ENCODE measurements at regions not wholly inside any gene's neighbourhood (a gene's known extent, or its start where the extent isn't known, plus 50 kb on each side); places are given as distances from the start of the nearest gene placed in this dataset.
A peak's percentile ranks its signal among the peaks of the same experiment; 100 is the strongest.

DNA sequence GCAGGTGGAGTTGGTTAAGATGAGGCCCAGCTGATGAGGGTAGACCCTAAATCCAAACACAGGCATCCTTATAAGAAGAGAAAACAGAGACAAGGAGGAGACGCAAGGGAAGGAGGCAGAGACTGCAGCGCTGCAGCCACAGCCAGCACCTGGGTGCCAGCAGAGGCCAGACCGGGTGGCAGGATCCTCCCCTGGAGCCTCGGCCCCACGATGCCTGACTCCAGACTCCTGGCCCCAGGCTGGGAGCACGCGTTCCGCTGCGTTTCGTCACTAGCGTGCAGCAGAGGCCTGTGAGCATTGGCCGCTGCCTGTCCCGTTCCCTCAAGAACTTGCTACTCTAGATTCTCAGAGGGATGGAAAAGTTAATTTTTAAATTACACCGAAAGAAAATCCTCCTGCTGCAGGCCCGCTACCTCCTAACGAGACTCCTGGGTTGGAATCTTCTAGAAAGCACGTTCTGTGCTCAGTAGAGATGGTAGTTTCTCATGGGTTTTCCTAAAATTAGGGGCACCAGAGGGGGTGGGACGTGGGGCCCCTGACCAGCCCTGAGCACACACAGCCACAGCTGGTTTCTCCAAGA is 57.7 kb upstream of the FBRSL1 start:
- peak overlapping the region; percentile 75 for H3K27ac ChIP-seq (ENCODE audit: low read length)
- H3K27me3 ChIP-seq (ENCODE audit: control insufficient read depth, insufficient read depth, low read length): peaks cover 8% of the 10 kb centered on the region
- no peak overlapping the region for H3K4me3 ChIP-seq (ENCODE audit: low read length)
- 33% methylated on average over 7 of the region's 18 CpGs for WGBS (ENCODE audit: insufficient coverage)
- peaks cover 12% of the 10 kb centered on the region for H3K9me3 ChIP-seq (replicated peaks; ENCODE audit: control insufficient read depth, low read depth, low read length)
- peaks cover 75% of the 10 kb centered on the region for H3K4me1 ChIP-seq (ENCODE audit: control insufficient read depth, insufficient read depth, low read length)
- DNase-seq: peak; percentile 75
- H3K36me3 ChIP-seq (ENCODE audit: control insufficient read depth, insufficient read depth, low read length): no peaks in the 10 kb centered on the region

DNA sequence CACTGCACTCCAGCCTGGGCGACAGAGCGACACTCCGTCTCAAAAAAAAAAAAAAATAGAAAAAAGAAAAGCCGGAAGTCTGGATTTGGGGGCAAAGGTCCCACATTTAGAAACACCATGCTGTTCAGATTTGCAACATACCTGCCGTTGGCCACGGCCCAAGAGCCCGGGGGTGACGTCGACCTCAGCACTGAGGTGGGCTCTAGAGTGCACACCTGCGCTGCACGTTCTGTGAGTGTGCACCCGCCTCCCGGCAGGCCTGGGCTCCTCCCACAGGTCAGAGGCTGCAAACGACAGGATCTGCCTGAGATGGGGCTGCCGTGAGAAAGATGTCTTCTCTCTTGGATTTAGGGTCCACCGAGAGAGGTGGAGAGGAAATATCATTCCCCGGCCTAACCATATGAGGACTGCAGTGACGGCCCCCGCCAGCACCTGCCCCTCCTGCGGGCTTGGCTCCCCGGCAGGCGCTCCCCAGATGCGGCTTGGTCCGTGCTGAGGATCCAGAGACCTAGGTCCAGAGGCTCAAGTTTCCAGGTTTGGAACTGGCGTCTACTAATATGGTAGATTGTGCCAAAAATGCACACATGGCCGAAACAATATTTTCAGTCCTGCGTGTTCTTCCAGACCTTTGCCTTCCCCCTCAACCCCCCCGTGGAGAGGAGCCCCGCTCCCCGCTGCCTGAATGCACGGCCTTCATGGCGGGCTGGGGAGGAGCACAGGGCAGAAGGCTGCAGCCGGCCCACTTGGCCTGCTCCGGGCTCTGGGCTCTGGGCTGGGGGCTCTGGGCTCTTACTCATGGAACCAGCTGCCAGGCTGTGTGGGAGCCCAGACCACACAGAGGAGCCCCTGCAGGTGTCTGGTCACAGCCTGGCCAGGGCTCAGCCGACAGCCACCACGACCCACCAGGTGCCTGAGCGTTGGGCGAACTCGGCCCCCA is 58.8 kb upstream of the FBRSL1 start:
- peak; percentile 90 for DNase-seq
- H3K4me1 ChIP-seq (ENCODE audit: control insufficient read depth, insufficient read depth, low read length): peaks cover 74% of the 10 kb centered on the region
- WGBS (ENCODE audit: insufficient coverage): 20% methylated on average over 26 of the region's 39 CpGs

DNA sequence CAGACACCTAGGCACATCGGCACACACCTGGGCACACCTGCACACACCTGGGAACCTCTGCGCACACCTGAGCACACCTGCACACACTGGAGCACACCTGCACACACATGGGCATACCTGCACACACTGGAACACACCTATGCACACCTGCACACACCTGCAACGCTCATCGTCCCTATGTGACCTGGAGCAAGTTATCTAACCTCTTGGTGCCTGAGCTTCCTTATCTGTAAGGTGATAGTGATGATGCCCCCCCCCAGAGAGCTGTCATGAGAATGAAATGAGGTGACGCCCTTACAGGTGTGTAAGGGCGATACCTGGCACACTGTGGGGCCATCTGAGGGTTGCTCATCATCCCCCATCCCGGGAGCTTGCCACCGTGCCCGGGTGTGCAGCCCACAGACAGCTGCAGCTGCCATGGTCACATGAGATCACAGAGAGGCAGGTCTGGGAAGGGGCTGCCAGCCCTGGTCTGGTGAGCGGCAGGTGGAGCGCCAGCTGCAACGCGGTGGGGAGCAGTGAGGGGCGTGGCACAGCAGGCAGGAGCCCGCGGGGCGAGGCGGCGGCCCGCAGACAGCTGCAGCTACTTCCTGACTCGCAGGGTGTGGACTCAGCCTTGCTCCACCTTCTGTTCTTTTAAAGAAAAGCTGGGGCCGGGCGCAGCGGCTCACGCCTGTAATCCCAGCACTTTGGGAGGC is 59.9 kb upstream of the FBRSL1 start:
- Histone ChIP-seq H3K27ac (ENCODE audit: low read length) (peak overlapping the region; percentile 63), H3K4me1 (ENCODE audit: control insufficient read depth, insufficient read depth, low read length) (peaks cover 74% of the 10 kb centered on the region), H3K4me3 (ENCODE audit: low read length) (no peak overlapping the region), H3K9me3 (replicated peaks; ENCODE audit: control insufficient read depth, low read depth, low read length) (peaks cover 3% of the 10 kb centered on the region), H3K36me3 (ENCODE audit: control insufficient read depth, insufficient read depth, low read length) (no peaks in the 10 kb centered on the region), H3K27me3 (ENCODE audit: control insufficient read depth, insufficient read depth, low read length) (peaks cover 15% of the 10 kb centered on the region)
- DNase-seq: peak; percentile 89
- 7% methylated on average over 17 of the region's 25 CpGs for WGBS (ENCODE audit: insufficient coverage)

More for the DNA sequence above, 58.8 kb upstream of the FBRSL1 start:
- H3K36me3 ChIP-seq (ENCODE audit: control insufficient read depth, insufficient read depth, low read length): no peaks in the 10 kb centered on the region
- peaks cover 7% of the 10 kb centered on the region for H3K9me3 ChIP-seq (replicated peaks; ENCODE audit: control insufficient read depth, low read depth, low read length)
- no peak overlapping the region for H3K4me3 ChIP-seq (ENCODE audit: low read length)
- peak overlapping the region; percentile 75 for H3K27ac ChIP-seq (ENCODE audit: low read length)
- H3K27me3 ChIP-seq (ENCODE audit: control insufficient read depth, insufficient read depth, low read length): peaks cover 8% of the 10 kb centered on the region

DNA sequence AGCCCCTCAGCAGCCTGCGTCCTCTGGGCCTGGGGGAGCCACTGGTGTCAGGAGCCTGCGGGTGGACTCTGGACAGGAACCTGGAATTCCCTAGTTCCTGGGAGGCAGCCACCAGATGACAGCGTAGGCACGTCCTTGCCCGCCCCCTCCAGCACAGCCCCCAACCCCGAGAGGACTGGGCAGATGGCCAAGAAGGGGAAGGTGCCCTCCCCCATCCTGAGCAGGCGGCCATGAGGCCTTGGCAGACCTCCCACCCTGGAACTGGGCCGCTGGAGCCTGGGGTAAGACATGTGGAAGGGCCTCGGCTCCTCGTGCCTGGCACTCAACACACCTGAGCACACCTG is 60.4 kb upstream of the FBRSL1 start:
- Histone ChIP-seq H3K36me3 (ENCODE audit: control insufficient read depth, insufficient read depth, low read length) (no peaks in the 10 kb centered on the region), H3K27me3 (ENCODE audit: control insufficient read depth, insufficient read depth, low read length) (peaks cover 17% of the 10 kb centered on the region), H3K27ac (ENCODE audit: low read length) (peak overlapping the region; percentile 63), H3K4me3 (ENCODE audit: low read length) (no peak overlapping the region), H3K9me3 (replicated peaks; ENCODE audit: control insufficient read depth, low read depth, low read length) (peaks cover 3% of the 10 kb centered on the region), H3K4me1 (ENCODE audit: control insufficient read depth, insufficient read depth, low read length) (peaks cover 76% of the 10 kb centered on the region)
- peak; percentile 77 for DNase-seq
- 8% methylated on average over 6 of the region's 10 CpGs for WGBS (ENCODE audit: insufficient coverage)

DNA sequence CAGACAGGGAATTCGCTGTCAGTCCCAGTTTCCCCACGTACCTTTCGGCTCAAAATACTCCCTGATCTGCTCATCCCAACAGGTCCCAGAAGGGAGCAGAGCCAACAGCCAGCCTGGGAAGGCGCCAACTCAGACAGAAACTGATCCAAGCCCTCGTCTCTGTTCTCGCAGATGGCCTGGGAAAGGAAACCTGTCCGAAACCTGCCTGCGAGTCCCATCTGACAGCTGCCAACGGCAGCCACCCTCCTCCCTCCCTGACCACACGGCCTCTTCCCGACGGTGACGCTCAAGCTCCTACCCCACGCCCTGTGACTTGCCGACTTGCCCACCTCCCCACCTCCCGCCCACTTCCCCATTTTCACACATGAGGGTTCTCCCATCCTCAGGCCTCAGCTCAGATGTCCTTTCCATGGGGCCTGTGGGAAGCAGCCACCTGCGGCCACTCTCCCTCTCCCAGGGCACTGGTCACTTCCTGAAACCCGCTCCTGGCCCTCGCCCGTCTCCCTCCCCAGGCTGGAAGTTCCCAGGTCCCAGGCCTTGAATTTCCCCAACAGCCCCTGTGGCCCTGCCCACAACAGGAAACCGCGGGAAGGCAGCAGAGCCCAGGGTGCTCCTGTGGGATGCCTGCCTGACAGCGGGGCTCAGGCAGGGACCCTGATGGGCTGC is 60.9 kb upstream of the FBRSL1 start:
- WGBS (ENCODE audit: insufficient coverage): 19% methylated on average over 20 of the region's 23 CpGs
- H3K27me3 ChIP-seq (ENCODE audit: control insufficient read depth, insufficient read depth, low read length): peaks cover 17% of the 10 kb centered on the region
- DNase-seq: no peak
- H3K27ac ChIP-seq (ENCODE audit: low read length): peak overlapping the region; percentile 63
- peaks cover 3% of the 10 kb centered on the region for H3K9me3 ChIP-seq (replicated peaks; ENCODE audit: control insufficient read depth, low read depth, low read length)
- H3K4me3 ChIP-seq (ENCODE audit: low read length): no peak overlapping the region
- H3K4me1 ChIP-seq (ENCODE audit: control insufficient read depth, insufficient read depth, low read length): peaks cover 76% of the 10 kb centered on the region
- H3K36me3 ChIP-seq (ENCODE audit: control insufficient read depth, insufficient read depth, low read length): no peaks in the 10 kb centered on the region

DNA sequence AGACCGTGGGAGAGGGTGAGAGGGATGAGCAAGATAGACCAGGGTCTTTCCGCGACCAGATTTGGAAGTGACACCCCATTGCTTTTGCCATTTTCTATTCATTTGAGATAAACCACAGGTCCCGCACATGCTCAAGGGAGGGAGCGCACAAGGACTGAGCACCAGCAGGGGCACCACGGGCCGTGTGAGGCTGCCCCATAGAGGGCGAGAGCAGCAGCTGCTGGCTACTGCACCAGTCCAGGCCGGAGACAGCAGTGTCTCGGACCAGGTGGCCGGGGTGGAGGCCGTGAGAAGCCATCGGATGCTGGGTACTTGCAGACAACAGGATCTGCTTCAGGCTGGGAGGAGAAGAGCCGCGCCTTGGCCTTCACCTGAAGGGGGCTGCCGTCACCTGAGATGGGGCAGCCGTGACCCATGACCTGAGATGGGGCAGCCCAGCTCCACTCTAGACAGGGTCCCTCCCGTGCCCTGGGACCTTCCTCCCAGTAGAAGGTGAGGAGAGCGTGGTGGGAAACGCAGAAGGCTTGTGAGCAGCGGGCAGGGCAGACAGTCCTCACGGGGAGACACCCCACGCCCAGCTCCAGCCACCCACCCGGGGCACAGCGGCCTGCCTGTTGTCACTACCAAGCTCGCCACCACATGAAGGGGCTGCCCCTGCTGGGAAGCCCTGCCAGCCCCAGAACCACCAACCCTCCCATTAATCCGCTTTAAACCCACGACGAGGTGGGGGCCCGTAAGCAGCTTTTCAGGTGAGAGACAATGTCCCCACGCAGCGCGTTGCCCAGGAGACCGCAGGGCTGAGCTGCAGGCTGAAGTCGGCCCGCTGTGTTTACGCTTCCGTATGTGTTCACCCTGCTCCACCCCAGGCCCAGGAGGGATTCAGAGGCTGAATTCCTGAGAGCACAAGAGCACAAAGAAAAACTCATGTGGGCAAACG is 61.7 kb upstream of the FBRSL1 start:
- 65% methylated on average over 34 of the region's 39 CpGs for WGBS (ENCODE audit: insufficient coverage)

DNA sequence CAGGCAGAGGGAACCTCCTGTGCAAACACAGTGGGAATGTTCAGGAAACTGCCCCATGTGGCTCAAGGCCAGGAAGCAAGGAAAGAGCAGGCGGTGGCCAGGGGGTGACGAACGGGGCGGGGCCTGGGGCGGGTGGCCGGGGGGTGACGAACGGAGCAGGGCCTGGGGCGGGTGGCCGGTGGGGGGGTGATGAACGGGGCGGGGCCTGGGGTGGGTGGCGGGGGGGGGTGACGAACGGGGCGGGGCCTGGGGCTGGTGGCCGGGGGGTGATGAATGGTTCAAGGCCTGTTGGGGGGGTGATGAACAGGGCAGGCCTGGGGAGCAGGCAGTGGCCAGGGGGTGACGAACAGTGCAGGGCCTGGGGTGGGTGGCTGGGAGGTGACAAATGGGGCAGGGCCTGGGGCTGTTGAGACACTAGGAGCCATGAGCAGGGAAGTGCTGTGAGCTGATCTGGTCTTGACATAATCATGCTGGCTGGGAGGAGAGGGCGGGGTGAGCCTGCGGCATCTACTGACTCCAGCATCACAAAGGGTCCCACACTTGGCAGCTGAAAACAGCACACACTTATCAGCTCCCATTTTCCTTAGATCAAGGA is 62.7 kb upstream of the FBRSL1 start:
- no peak for DNase-seq
- Histone ChIP-seq H3K9me3 (replicated peaks; ENCODE audit: control insufficient read depth, low read depth, low read length) (peaks cover 3% of the 10 kb centered on the region), H3K4me3 (ENCODE audit: low read length) (no peak overlapping the region), H3K27me3 (ENCODE audit: control insufficient read depth, insufficient read depth, low read length) (peaks cover 19% of the 10 kb centered on the region), H3K36me3 (ENCODE audit: control insufficient read depth, insufficient read depth, low read length) (no peaks in the 10 kb centered on the region), H3K27ac (ENCODE audit: low read length) (no peak overlapping the region), H3K4me1 (ENCODE audit: control insufficient read depth, insufficient read depth, low read length) (peaks cover 73% of the 10 kb centered on the region)
- 90% methylated on average over 1 of the region's 20 CpGs for WGBS (ENCODE audit: insufficient coverage)

More for the DNA sequence above, 61.7 kb upstream of the FBRSL1 start:
- Histone ChIP-seq H3K4me1 (ENCODE audit: control insufficient read depth, insufficient read depth, low read length) (peaks cover 75% of the 10 kb centered on the region), H3K36me3 (ENCODE audit: control insufficient read depth, insufficient read depth, low read length) (no peaks in the 10 kb centered on the region), H3K27ac (ENCODE audit: low read length) (peak overlapping the region; percentile 63), H3K27me3 (ENCODE audit: control insufficient read depth, insufficient read depth, low read length) (peaks cover 17% of the 10 kb centered on the region), H3K9me3 (replicated peaks; ENCODE audit: control insufficient read depth, low read depth, low read length) (peaks cover 3% of the 10 kb centered on the region), H3K4me3 (ENCODE audit: low read length) (no peak overlapping the region)
- no peak for DNase-seq

DNA sequence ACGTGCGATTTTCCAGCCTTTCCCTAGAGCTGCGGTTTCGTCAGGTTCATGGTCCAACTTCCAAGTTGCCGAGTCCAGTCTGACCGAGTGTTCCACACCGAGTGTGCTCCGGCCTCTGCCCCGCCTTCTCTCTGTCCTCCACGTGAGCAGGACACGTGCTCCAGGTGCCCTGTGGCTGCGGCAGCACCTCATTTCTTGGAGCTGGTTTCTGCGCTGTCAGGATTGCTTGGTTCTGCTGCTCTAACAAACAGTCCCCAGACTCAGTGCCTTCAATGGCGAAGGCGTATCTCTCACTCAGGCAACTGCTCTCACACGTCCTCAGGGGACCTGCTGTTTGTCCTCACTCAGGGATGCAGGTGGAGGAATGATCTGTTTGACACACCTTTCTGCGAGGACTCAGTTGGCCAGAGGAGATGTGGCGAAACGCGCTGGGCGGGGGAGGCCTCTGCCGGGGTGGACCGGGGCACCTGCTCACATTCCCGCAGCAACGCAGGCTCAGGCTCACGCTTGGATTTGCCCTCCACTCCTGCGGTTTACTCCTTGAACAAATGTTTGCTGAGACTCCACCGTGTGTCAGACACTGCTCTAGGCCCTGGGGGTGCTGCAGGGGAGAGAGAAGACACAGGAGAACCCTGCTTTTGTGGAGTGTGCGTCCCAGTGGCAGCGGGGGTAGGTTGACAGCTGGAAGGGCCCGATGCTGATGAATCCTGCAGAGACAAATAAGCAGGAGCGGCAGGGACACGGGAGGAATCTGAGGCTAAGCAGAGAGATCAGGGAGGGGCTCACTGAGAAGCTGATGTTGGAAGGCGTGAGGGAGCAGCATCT is 63.4 kb upstream of the FBRSL1 start:
- Histone ChIP-seq H3K36me3 (ENCODE audit: control insufficient read depth, insufficient read depth, low read length) (no peaks in the 10 kb centered on the region), H3K4me3 (ENCODE audit: low read length) (no peak overlapping the region), H3K27me3 (ENCODE audit: control insufficient read depth, insufficient read depth, low read length) (peaks cover 26% of the 10 kb centered on the region), H3K4me1 (ENCODE audit: control insufficient read depth, insufficient read depth, low read length) (peaks cover 71% of the 10 kb centered on the region), H3K27ac (ENCODE audit: low read length) (no peak overlapping the region), H3K9me3 (replicated peaks; ENCODE audit: control insufficient read depth, low read depth, low read length) (peaks cover 3% of the 10 kb centered on the region)
- no peak for DNase-seq
- WGBS (ENCODE audit: insufficient coverage): 81% methylated on average over 32 of the region's 34 CpGs
